HL-60 (cell line): ENCODE measurements at regions not wholly inside any gene's neighbourhood (a gene's known extent, or its start where the extent isn't known, plus 50 kb on each side); places are given as distances from the start of the nearest gene placed in this dataset.

Source experiments
- DNase-seq, 2 experiments: peaks; one replicate each; pipeline ENCODE4 v3.0.0-alpha.2; 2010 to 2020; ENCODE audit warnings: low read depth in 1 of 2, low spot score in 1 of 2
- H3K27ac ChIP-seq: fragments of 250-450 bp; sonication (Bioruptor Pico); replicated peaks from 2 replicates; pipeline ENCODE4 v1.5.1; 2020; ENCODE audit warnings: mild to moderate bottlenecking, moderate library complexity
- H3K27me3 ChIP-seq: fragments of 250-450 bp; sonication (Bioruptor Pico); 2 replicates; pipeline ENCODE4 v1.5.1; 2021; ENCODE audit warnings: mild to moderate bottlenecking, moderate library complexity; ENCODE audit not compliant: insufficient read depth, poor library complexity, severe bottlenecking
- H3K4me3 ChIP-seq: replicated peaks from 2 replicates; pipeline ENCODE4 v1.5.1; 2011; ENCODE audit warnings: mild to moderate bottlenecking, control low read depth, low read length; ENCODE audit not compliant: insufficient read depth
- CTCF ChIP-seq: IDR thresholded peaks from one replicate; pipeline ENCODE4 v1.5.1; 2011; ENCODE audit warnings: low read length, control low read depth, inconsistent platforms; ENCODE audit not compliant: insufficient read depth
- GABPA ChIP-seq: IDR thresholded peaks from 2 replicates; pipeline ENCODE4 v1.6.1; 2012; ENCODE audit warnings: low read depth
- POLR2AphosphoS5 ChIP-seq: IDR thresholded peaks from 2 replicates; pipeline ENCODE4 v1.6.1; 2012; ENCODE audit warnings: low read depth
- REST ChIP-seq: IDR thresholded peaks from 2 replicates; pipeline ENCODE4 v1.6.1; 2012; ENCODE audit warnings: low read depth; ENCODE audit not compliant: insufficient replicate concordance
- SPI1 ChIP-seq: IDR thresholded peaks from 2 replicates; pipeline ENCODE4 v1.6.1; 2012; ENCODE audit warnings: low read depth, mild to moderate bottlenecking, borderline replicate concordance

GRCh38 chr14:43476822-43477221 lies 1030.3 kb downstream of the FSCB start:
- H3K27ac ChIP-seq = no peak overlapping the region
- H3K27me3 ChIP-seq = no peaks in the 10 kb centered on the region
- DNase-seq = no peak
- H3K4me3 ChIP-seq = no peak overlapping the region
- TF ChIP-seq GABPA = no peak

- no peak overlapping the region for H3K4me3 ChIP-seq
These were observed 1031.3 kb downstream of the FSCB start for GRCh38 chr14:43475757-43476156.

GRCh38 chr14:43471595-43471994 lies 1035.5 kb downstream of the FSCB start:
- DNase-seq = no peak
- H3K4me3 ChIP-seq = no peak overlapping the region
- TF ChIP-seq POLR2AphosphoS5 (no peak), SPI1 (no peak), GABPA (no peak)
- no peaks in the 10 kb centered on the region for H3K27me3 ChIP-seq
- no peak overlapping the region for H3K27ac ChIP-seq

More at GRCh38 chr14:43475757-43476156, 1031.3 kb downstream of the FSCB start:
- no peak for TF ChIP-seq SPI1
- no peak for TF ChIP-seq POLR2AphosphoS5
- TF ChIP-seq CTCF = no peak
- TF ChIP-seq GABPA = no peak
- no peak for TF ChIP-seq REST
- no peak for DNase-seq
- no peak overlapping the region for H3K27ac ChIP-seq
- H3K27me3 ChIP-seq = no peaks in the 10 kb centered on the region

GRCh38 chr14:43464968-43465367 lies 1042.1 kb downstream of the FSCB start:
- Histone ChIP-seq H3K4me3 (no peak overlapping the region), H3K27me3 (no peaks in the 10 kb centered on the region), H3K27ac (no peak overlapping the region)
- TF ChIP-seq SPI1 (no peak), GABPA (no peak), CTCF (no peak), REST (no peak), POLR2AphosphoS5 (no peak)
- DNase-seq = no peak

- no peak for TF ChIP-seq SPI1
- TF ChIP-seq REST = no peak
- TF ChIP-seq GABPA = no peak
- no peak for TF ChIP-seq CTCF
- Histone ChIP-seq H3K27me3 (no peaks in the 10 kb centered on the region), H3K27ac (no peak overlapping the region), H3K4me3 (no peak overlapping the region)
- DNase-seq = no peak
These were observed 1057.8 kb downstream of the FSCB start for GRCh38 chr14:43449291-43449690.
